NCI-H82 treated with DMSO at 0.1 percent for 48 hours (cell line): ENCODE measurements at regions not wholly inside any gene's neighbourhood (a gene's known extent, or its start where the extent isn't known, plus 50 kb on each side); places are given as distances from the start of the nearest gene placed in this dataset.

Source experiments
- DNase-seq: peaks from one replicate; lab custom pipeline; 2025; ENCODE audit not compliant: unreplicated experiment; lab: John Stamatoyannopoulos, UW

GRCh38 chr1:193666485-193667083 is 480.2 kb upstream of the B3GALT2 start:
- no peak for DNase-seq

- DNase-seq: no peak
These were observed 477.6 kb upstream of the B3GALT2 start for GRCh38 chr1:193663965-193664364.

GRCh38 chr1:193662030-193662429 is 475.6 kb upstream of the B3GALT2 start:
- no peak for DNase-seq

- DNase-seq: no peak
These were observed 475.0 kb upstream of the B3GALT2 start for GRCh38 chr1:193661385-193661784.

GRCh38 chr1:193660428-193660827 is 474.0 kb upstream of the B3GALT2 start:
- DNase-seq: no peak

DNA sequence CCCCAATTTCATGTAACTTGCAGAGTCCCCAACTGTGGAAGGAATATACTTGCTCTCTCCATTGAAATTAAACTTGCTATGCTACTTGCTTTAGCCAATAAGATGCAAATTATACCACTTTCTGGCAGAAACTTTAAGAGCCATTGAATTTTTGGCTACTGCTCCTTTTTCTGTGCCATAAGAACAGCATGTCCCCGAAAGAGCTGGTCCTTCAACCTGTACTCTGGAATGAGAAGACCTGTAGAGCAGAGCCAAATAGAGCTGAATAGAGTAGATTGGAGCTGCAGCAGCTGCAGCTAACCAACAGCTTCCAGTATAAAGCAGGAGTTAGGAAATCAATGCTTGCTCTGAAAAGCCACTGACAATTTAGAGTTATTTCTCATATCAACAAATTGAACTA is 472.3 kb upstream of the B3GALT2 start:
- no peak for DNase-seq

DNA sequence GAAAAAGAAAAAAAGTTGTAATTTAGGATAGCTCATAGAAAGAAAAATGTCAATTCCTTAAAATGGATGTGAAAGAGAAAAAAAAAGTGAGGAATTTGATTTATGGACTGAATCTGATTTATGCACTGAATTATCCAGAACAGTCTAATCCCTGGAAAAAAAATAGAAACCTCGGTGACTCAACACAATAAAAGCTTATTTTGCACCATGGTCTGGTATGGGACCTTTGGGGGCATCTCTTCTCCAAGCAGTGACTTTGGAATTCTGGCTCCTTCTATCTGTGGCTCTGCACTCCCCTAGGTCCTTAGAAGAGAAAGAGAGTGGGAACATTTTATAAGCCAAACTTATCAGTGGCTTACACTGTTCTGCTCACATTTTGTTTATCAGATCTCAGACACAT is 471.7 kb upstream of the B3GALT2 start:
- DNase-seq: no peak

DNA sequence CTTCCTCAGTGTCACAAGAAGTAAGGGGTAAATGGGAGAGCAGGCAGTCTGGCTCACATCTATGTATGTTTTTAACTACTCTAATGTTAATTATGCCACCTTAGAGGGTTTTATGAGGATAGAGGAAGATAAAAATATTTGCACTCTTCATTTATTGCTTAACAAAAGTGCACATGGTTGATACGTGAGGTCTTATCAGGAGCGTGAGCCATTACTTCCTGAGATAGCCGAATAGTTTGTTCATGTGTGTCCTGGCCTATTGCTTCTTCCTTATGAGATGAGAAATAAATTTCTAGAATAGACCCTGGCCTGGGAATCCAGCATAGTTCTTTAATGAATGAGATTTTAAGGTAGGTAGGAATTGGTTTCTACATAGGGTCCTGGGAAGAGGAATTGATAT is 471.1 kb upstream of the B3GALT2 start:
- no peak for DNase-seq

GRCh38 chr1:193656841-193657240 is 470.4 kb upstream of the B3GALT2 start:
- DNase-seq: no peak

DNA sequence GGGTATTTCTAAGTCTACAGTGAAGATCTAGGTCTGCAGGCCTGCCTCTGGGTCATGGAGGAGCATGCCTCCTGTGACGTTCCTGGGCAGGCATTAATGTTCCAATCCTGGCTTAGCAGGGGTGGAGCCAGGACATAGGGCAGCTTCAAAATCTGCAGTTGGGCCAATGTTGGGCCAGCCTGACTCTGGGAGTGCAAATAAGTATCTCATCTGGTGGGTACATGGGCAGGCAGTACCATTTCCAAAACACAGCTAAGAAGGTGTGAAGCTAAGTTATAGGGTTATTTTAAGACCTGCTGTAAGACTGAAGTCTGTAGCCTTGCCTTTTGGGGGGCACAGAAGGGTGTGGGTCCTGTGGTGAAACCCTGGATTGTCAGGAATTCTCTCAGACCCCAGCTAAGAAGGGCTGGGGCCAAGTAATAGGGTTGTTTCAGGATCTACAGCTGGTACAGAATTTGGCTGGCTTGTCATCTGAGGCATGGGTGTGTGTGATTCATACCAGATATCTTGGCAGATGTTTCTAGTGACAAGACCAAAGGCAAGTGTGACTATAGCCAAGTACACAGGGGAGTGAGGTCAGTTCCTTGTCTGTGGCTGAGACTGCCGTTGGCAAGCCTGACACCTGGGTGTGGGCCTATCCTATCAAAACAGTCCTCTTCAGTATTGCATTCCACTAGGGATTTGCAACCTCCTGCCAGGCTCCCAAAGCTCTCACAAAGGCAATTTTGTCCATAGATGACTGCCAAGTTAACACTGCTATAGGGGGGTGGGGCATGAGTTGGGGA is 468.7 kb upstream of the B3GALT2 start:
- no peak for DNase-seq

- DNase-seq: no peak
These were observed 463.2 kb upstream of the B3GALT2 start for GRCh38 chr1:193649587-193649986.

GRCh38 chr1:193634876-193635275 is 448.5 kb upstream of the B3GALT2 start:
- DNase-seq: no peak

- DNase-seq: no peak
These were observed 448.1 kb upstream of the B3GALT2 start for GRCh38 chr1:193634470-193634869.

GRCh38 chr1:193633991-193634390 is 447.6 kb upstream of the B3GALT2 start:
- DNase-seq: no peak

GRCh38 chr1:193633093-193633492 is 446.7 kb upstream of the B3GALT2 start:
- DNase-seq: no peak

- DNase-seq: no peak
These were observed 444.9 kb upstream of the B3GALT2 start for GRCh38 chr1:193631306-193631705.

DNA sequence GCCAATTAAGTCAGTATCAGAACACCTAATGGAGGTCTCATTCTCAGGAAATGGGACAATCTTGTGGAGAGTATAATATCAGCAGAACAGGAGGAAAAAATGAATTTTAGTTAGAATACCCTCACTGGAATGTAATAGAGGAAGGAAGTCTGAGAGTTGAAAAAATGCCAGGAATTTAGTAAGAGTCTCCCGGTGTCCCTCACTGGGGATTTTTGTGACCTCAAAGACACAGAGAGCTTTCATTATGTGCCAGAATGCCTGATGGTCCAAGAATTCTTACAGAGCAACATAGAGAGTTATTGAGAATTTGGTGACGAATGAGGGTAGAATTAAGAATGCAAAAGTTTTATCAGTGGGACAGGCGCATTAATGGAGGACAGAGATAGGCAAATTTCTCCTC is 443.5 kb upstream of the B3GALT2 start:
- DNase-seq: no peak

DNA sequence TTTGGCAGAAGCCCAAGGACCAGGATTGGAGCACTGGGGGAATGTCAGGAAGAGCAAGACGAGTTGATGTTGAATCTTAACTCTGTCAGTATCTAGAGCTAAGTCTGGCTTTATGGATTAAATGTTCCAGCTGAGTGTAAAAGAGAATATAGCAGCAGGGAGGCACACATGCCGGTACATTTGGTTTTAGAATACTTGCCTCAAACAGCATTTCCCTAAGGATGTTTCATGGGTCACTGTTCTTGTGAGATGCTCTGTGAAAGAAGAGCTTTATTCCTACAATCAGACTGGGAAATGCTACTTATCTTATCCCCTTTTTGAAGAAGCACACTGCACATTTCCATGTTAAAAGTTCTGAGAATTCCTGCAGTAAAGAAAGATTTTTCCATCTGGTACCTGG is 440.3 kb upstream of the B3GALT2 start:
- no peak for DNase-seq

DNA sequence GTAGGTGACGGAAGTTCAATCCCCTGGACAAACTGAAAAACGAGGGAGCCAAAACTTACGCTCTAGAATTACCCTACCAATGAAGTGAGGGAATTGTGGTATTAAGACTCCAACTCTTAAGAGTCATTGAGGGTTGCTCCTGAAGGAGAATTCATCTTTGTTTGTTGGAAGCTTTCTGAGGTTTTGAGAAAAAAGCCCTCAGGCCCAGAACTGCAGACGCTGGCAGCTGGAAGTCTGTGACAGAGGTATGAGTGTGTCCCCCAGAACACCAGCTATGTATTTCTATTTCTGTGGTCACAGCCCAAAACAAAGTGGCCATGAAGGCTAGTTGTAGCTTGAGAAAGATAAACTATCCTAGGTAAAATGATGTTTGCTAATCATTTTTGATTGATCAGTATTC is 438.8 kb upstream of the B3GALT2 start:
- DNase-seq: no peak

- DNase-seq: no peak
These were observed 433.5 kb upstream of the B3GALT2 start for GRCh38 chr1:193619911-193620310.

DNA sequence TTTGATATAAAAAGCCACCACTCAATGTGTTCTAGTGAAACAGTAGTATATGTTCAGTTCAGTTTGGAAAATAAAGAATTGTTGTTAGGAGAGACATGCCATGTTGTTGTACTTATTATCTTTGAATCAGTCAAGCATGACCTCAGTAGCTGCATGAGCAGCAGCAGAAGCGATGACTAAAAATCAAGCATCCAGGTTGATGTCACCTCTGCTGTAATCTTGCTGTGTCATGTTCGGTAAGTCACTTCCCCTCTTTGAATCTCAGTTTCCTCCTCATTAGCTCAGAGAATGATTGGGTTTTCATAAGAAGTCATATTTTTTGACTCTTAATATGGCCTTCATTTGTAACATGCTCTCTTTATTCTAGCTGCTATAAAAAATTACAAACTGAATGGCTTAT is 428.4 kb upstream of the B3GALT2 start:
- DNase-seq: no peak

- DNase-seq: no peak
These were observed 427.9 kb upstream of the B3GALT2 start for GRCh38 chr1:193614275-193614674.

- no peak for DNase-seq
These were observed 426.6 kb upstream of the B3GALT2 start for GRCh38 chr1:193613041-193613440.
